ENCODE measurements at regions not wholly inside any gene's neighbourhood (a gene's known extent, or its start where the extent isn't known, plus 50 kb on each side); places are given as distances from the start of the nearest gene placed in this dataset.

GRCh38 chr5:6858419-6858818 lies 145.2 kb downstream of the TENT4A start:
- TF ChIP-seq CTCF (IDR thresholded peaks at IDR 0.05), result no peak
- TF ChIP-seq ZFX (IDR thresholded peaks at IDR 0.05; ENCODE audit: borderline replicate concordance), result no peak
